GM18511 (cell line): ENCODE measurements at regions not wholly inside any gene's neighbourhood (a gene's known extent, or its start where the extent isn't known, plus 50 kb on each side); places are given as distances from the start of the nearest gene placed in this dataset.

ENCODE experiments used
- ATAC-seq: cut with Tn5 transposase; IDR thresholded peaks from one replicate; pipeline ENCODE4 v1.9.1; 2021; ENCODE audit warnings: mild to moderate bottlenecking, moderate library complexity; ENCODE audit not compliant: unreplicated experiment

- ATAC-seq = no peak
Observed at GRCh38 chr11:28849053-28849452, 740.9 kb downstream of the METTL15 start.

GRCh38 chr11:28842716-28843115, 734.5 kb downstream of the METTL15 start:
- ATAC-seq = no peak

GRCh38 chr11:28838741-28839140, 730.6 kb downstream of the METTL15 start:
- ATAC-seq = no peak

GRCh38 chr11:28837599-28837998, 729.4 kb downstream of the METTL15 start:
- ATAC-seq = no peak

- ATAC-seq = no peak
Observed at GRCh38 chr11:28836285-28837081, 728.3 kb downstream of the METTL15 start.

GRCh38 chr11:28835790-28836189, 727.6 kb downstream of the METTL15 start:
- ATAC-seq = no peak

GRCh38 chr11:28835317-28835716, 727.1 kb downstream of the METTL15 start:
- no peak for ATAC-seq

- ATAC-seq = no peak
Observed at GRCh38 chr11:28834877-28835276, 726.7 kb downstream of the METTL15 start.

- no peak for ATAC-seq
Observed at GRCh38 chr11:28833670-28834069, 725.5 kb downstream of the METTL15 start.

GRCh38 chr11:28833169-28833568, 725.0 kb downstream of the METTL15 start:
- ATAC-seq = no peak

- no peak for ATAC-seq
Observed at GRCh38 chr11:28826807-28827206, 718.6 kb downstream of the METTL15 start.

- ATAC-seq = no peak
Observed at GRCh38 chr11:28822576-28822975, 714.4 kb downstream of the METTL15 start.

- ATAC-seq = no peak
Observed at GRCh38 chr11:28820296-28820989, 712.3 kb downstream of the METTL15 start.

- no peak for ATAC-seq
Observed at GRCh38 chr11:28819741-28820140, 711.6 kb downstream of the METTL15 start.

- no peak for ATAC-seq
Observed at GRCh38 chr11:28815110-28815509, 706.9 kb downstream of the METTL15 start.

GRCh38 chr11:28808771-28809170, 700.6 kb downstream of the METTL15 start:
- no peak for ATAC-seq

GRCh38 chr11:28799316-28799715, 691.1 kb downstream of the METTL15 start:
- no peak for ATAC-seq

GRCh38 chr11:28798286-28798685, 690.1 kb downstream of the METTL15 start:
- ATAC-seq = no peak

- no peak for ATAC-seq
Observed at GRCh38 chr11:28797536-28797935, 689.3 kb downstream of the METTL15 start.

GRCh38 chr11:28794405-28794804, 686.2 kb downstream of the METTL15 start:
- no peak for ATAC-seq

- ATAC-seq = no peak
Observed at GRCh38 chr11:28793282-28793738, 685.1 kb downstream of the METTL15 start.

GRCh38 chr11:28792856-28793255, 684.7 kb downstream of the METTL15 start:
- no peak for ATAC-seq
